Mucosa of rectum (tissue), 2 donors: ENCODE measurements at regions not wholly inside any gene's neighbourhood (a gene's known extent, or its start where the extent isn't known, plus 50 kb on each side); places are given as distances from the start of the nearest gene placed in this dataset.

ENCODE experiments used
- H3K27ac ChIP-seq, 2 donors: one replicate each; pipeline ENCODE4 v1.7.0; 2013; ENCODE audit warnings: inconsistent platforms in 2 of 2, low read depth in 2 of 2, low read length in 2 of 2
- H3K27me3 ChIP-seq, 2 donors: one replicate each; pipeline ENCODE4 v1.7.0; 2013; ENCODE audit warnings: low read length in 2 of 2; ENCODE audit not compliant: control insufficient read depth in 2 of 2, insufficient read depth in 2 of 2
- H3K36me3 ChIP-seq, 2 donors: one replicate each; pipeline ENCODE4 v1.7.0; 2013; ENCODE audit warnings: low read length in 2 of 2; ENCODE audit not compliant: control insufficient read depth in 2 of 2, insufficient read depth in 2 of 2
- H3K4me1 ChIP-seq, 2 donors: one replicate each; pipeline ENCODE4 v1.7.0; 2013; ENCODE audit warnings: low read length in 2 of 2, mild to moderate bottlenecking in 1 of 2; ENCODE audit not compliant: control insufficient read depth in 2 of 2, insufficient read depth in 2 of 2
- H3K4me3 ChIP-seq, 2 donors: one replicate each; pipeline ENCODE4 v1.7.0; 2013; ENCODE audit warnings: low read length in 2 of 2
- H3K9ac ChIP-seq, 2 donors: one replicate each; pipeline ENCODE4 v1.7.0; 2013; ENCODE audit warnings: low read length in 2 of 2, low read depth in 1 of 2, mild to moderate bottlenecking in 1 of 2
- H3K9me3 ChIP-seq, 2 donors: one replicate each; pipeline ENCODE4 v1.7.0; 2013; ENCODE audit warnings: low read length in 2 of 2; ENCODE audit not compliant: control insufficient read depth in 2 of 2
- donor health status: healthy.
- donor health status: Normal muscosa, but diverticular disease.

DNA sequence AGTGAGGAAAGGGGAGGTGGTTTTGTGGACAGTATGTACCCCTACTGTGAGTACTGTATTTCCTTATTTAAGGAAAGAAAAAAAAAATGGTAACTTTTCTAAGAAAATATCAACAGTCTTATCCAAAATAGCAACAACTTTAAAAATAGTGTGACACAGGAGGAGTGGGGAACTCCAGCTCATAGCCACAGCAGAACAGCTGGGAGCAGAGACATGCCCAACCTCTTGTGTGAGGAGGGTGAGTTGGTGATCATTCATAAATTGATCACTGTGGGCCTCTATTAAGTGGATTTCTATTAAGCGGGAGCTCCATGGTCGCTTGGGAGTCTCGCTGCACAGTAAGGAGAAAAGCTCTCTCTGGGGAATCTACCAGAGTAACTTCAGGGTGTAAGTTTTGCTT is 158.8 kb upstream of the DUSP10 start:
- no peaks in the 10 kb centered on the region for H3K9me3 ChIP-seq
- no peaks in the 10 kb centered on the region for H3K4me1 ChIP-seq
- H3K27ac ChIP-seq: no peak overlapping the region
- no peak overlapping the region for H3K9ac ChIP-seq
- no peak overlapping the region for H3K4me3 ChIP-seq
- H3K27me3 ChIP-seq: no peaks in the 10 kb centered on the region
- H3K36me3 ChIP-seq: no peaks in the 10 kb centered on the region

DNA sequence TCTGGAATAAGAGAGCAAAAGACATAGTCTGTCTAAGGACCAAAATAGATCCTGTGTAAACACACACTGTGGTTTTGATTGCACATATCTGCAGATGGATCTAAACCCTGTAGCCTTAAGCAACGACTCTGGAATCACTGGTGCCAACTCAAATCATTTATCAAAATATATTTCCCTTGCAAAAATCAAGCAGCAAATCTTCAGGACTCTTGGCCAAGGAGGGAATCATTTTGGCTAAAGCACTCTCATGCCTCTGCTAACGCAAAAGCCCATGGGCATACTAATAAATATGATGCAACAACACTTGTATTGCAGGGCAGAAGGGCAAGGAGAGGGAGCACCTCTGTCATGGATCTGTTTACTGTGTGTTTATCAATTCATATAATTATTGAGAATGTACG is 155.4 kb upstream of the DUSP10 start:
- no peaks in the 10 kb centered on the region for H3K9me3 ChIP-seq
- no peak overlapping the region for H3K4me3 ChIP-seq
- no peaks in the 10 kb centered on the region for H3K4me1 ChIP-seq
- no peaks in the 10 kb centered on the region for H3K27me3 ChIP-seq
- no peak overlapping the region for H3K9ac ChIP-seq
- H3K27ac ChIP-seq: no peak overlapping the region
- H3K36me3 ChIP-seq: no peaks in the 10 kb centered on the region

DNA sequence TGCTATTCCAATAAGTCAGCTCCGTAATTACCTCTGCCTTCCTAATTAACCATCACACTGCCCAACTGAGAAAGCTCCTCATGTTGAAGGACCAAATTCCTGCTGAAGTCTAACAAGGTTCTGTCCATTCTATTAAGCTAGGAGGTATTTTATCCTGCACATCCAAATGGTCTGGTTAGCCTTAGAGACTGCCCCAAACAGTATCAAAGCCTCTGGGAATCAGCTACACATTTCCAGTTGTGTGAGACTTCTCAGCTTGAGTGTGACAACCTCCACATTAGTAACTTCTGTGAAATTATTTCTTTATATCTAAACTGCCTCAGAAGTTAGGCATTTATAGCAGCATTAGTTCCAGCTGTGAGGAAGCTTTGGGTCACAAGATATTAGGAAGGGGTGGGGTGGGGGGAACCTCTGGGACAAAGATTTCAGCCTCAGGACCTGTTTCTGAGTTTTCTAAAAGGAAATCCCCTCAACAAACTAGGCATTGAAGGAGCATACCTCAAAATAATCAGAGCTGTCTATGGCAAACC is 150.5 kb upstream of the DUSP10 start:
- Histone ChIP-seq H3K27ac (no peak overlapping the region), H3K4me3 (no peak overlapping the region), H3K27me3 (no peaks in the 10 kb centered on the region), H3K9me3 (no peaks in the 10 kb centered on the region), H3K4me1 (no peaks in the 10 kb centered on the region), H3K36me3 (no peaks in the 10 kb centered on the region), H3K9ac (no peak overlapping the region)

DNA sequence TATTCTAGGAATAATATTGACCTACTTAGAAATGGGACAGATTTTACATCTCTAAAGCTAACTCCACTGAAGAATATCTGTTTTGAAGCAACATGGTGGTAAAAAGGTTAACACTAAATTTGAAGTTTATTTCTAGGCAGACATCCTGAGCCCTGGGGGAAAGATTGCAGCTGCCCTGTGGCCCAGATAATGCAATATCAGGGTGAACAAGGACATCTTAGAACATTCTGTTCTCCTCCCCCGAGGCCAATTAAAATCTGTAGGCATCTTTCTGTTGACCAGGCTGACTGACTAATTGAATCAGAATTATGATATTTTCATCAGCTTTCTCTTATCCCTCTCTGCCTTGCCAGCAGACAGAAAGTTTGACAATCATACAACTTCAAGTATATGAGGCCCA is 149.8 kb upstream of the DUSP10 start:
- Histone ChIP-seq H3K27ac (no peak overlapping the region), H3K4me3 (no peak overlapping the region), H3K4me1 (no peaks in the 10 kb centered on the region), H3K27me3 (no peaks in the 10 kb centered on the region), H3K9ac (no peak overlapping the region), H3K9me3 (no peaks in the 10 kb centered on the region), H3K36me3 (no peaks in the 10 kb centered on the region)

DNA sequence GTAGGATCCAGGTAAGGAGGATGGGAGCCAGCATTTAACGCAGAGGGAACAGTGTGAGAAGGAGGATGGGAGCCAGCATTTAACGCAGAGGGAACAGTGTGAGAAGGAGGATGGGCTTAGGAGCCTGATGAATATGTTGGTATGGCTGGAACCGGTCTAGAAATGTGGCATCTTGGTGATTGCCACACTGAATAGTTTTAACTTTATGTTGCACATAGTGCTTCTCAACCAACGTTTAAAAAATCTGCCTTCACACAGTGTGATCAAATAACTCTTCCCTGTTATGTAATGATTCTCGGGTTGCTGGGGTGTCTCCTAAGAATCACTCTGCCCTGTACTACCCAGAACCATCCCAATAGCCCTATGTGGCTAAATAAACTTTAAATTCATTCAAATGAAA is 146.9 kb upstream of the DUSP10 start:
- H3K9ac ChIP-seq: no peak overlapping the region
- H3K27me3 ChIP-seq: no peaks in the 10 kb centered on the region
- no peak overlapping the region for H3K27ac ChIP-seq
- H3K4me3 ChIP-seq: no peak overlapping the region
- H3K36me3 ChIP-seq: no peaks in the 10 kb centered on the region
- no peaks in the 10 kb centered on the region for H3K9me3 ChIP-seq
- H3K4me1 ChIP-seq: no peaks in the 10 kb centered on the region

DNA sequence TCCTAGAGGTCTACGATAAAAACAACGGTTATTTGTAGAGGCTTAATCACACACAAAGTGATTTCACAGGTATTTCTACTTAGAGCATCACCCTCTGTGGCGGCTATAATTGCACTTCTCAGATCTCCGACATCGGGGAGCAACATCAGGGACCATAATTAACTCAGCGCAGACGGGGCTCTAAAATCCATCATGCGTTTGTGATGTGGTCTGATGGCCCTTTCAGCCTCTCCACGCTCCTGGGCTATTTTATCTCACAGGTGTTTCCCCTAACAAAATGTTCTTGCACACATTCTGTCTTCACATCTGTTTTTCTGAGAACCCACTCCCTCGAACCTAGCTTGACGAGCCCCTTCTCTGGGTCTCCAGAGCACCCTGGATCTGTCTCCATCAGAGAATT is 146.3 kb upstream of the DUSP10 start:
- H3K27ac ChIP-seq: no peak overlapping the region

DNA sequence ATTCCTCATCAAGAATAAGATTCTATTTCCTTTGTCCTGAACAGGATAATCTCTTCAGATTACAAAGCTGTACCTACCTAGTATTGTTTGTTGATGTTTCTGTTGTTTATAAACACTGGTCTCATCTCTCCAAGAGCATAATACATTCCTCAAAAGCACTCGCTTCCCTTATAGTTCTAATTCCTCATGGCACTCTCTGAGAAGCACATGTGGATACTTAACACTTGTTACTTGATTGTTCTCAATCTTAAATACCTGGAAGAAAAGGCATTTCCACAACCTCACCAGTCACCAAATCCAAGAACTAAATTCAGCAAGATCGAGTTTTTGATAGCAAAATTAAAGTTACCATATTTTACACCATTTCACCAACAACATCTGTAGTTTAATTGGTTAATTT is 145.9 kb upstream of the DUSP10 start:
- Histone ChIP-seq H3K27me3 (no peaks in the 10 kb centered on the region), H3K9me3 (no peaks in the 10 kb centered on the region), H3K9ac (no peak overlapping the region), H3K4me3 (no peak overlapping the region), H3K4me1 (no peaks in the 10 kb centered on the region), H3K27ac (no peak overlapping the region), H3K36me3 (no peaks in the 10 kb centered on the region)

More for the DNA sequence above, 146.3 kb upstream of the DUSP10 start:
- Histone ChIP-seq H3K36me3 (no peaks in the 10 kb centered on the region), H3K27me3 (no peaks in the 10 kb centered on the region), H3K9me3 (no peaks in the 10 kb centered on the region), H3K9ac (no peak overlapping the region), H3K4me3 (no peak overlapping the region), H3K4me1 (no peaks in the 10 kb centered on the region)

DNA sequence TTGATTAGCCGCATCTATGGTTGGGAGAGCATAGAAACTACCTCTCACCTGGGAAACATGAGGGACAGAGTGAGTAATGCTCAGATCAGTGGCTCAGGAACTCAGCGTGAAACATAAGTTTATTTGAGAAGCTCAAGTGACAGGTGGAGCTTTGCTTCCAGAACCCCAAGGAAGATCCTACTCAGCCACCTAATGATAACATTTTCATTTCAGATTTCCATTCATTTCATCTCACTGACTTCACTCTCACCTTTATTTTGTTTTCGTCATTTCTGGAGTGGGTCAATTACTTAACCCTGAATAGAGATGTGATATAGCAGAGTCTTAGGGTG is 145.5 kb upstream of the DUSP10 start:
- H3K9me3 ChIP-seq: no peaks in the 10 kb centered on the region
- H3K36me3 ChIP-seq: no peaks in the 10 kb centered on the region
- no peak overlapping the region for H3K4me3 ChIP-seq
- H3K9ac ChIP-seq: no peak overlapping the region
- no peak overlapping the region for H3K27ac ChIP-seq
- no peaks in the 10 kb centered on the region for H3K4me1 ChIP-seq
- no peaks in the 10 kb centered on the region for H3K27me3 ChIP-seq

DNA sequence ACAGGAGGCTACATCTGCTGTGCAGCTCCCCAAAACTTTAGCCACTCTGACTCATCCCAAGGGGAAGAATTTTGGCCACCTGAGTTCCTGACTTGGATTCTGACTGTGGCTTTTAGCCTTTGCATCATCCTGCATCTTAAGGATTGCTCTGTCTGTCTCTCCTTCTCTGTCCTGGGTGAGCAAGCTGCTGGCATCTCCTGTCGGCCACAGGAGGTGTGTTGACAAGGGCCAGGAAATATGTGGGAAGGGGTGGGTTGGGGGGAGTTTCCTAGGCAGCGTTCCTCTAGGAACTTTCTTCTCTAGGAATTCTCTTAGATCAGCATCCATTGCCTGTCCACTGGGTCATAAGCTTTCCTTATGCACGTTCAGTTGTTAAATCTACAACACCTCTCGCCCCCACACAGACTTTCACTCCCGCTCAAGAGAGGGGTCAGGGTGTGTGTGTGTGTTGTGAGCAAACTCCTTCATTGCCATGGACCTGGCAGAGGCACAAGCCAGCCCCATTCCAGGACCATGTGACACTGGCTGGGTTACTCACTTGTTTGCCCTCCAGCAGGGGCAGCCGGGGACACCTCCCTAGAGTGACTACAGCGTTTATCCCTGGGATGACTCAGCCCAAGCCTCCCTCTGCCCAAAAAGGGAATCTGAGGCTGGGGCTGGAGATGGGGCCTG is 145.0 kb upstream of the DUSP10 start:
- no peaks in the 10 kb centered on the region for H3K9me3 ChIP-seq
- no peak overlapping the region for H3K9ac ChIP-seq
- no peaks in the 10 kb centered on the region for H3K27me3 ChIP-seq
- no peak overlapping the region for H3K4me3 ChIP-seq
- H3K4me1 ChIP-seq: no peaks in the 10 kb centered on the region
- H3K27ac ChIP-seq: no peak overlapping the region
- H3K36me3 ChIP-seq: no peaks in the 10 kb centered on the region

DNA sequence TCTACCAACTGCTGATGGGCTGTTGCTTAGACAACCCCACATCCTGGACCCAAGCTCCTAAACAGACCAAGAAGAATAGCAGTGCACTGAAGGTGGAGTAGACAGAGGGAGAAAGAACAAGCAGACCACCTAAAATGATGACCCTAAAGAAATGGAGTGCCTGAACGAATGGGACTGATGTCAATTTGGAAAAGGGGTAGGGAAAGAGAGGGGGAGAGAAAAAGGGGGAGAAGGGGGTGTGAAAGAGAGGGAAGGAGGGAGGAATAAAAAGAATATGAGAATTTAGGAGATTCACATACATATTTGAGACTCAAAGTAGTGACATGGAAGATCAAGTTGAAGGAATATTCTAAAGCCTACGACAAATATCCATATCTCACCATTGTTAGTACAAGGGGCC is 144.4 kb upstream of the DUSP10 start:
- Histone ChIP-seq H3K4me3 (no peak overlapping the region), H3K27me3 (no peaks in the 10 kb centered on the region), H3K27ac (no peak overlapping the region), H3K4me1 (no peaks in the 10 kb centered on the region), H3K9me3 (no peaks in the 10 kb centered on the region), H3K36me3 (no peaks in the 10 kb centered on the region), H3K9ac (no peak overlapping the region)

DNA sequence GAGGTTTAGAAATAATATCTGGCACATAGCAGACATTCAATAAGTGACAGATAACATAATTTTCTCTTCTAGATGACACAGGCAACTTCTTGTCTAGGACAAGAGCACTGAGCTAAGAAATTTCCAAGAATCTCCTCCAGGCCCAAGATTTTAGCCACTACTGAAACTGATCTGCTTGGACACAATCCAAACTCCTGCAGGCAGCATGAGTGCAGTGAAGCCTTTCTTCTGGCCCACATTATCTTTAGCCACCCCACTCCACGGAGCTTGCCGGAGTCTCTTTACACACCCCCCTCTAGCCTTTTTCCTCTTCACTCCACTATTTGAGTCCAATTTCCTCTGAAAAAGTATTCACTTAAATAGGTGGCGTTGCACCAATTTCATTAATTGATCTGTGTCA is 142.9 kb upstream of the DUSP10 start:
- no peaks in the 10 kb centered on the region for H3K4me1 ChIP-seq
- no peak overlapping the region for H3K9ac ChIP-seq
- no peaks in the 10 kb centered on the region for H3K36me3 ChIP-seq
- no peak overlapping the region for H3K4me3 ChIP-seq
- H3K27ac ChIP-seq: no peak overlapping the region
- no peaks in the 10 kb centered on the region for H3K9me3 ChIP-seq
- H3K27me3 ChIP-seq: no peaks in the 10 kb centered on the region
